Large intestine (tissue), 3 donors: ENCODE measurements at regions not wholly inside any gene's neighbourhood (a gene's known extent, or its start where the extent isn't known, plus 50 kb on each side); places are given as distances from the start of the nearest gene placed in this dataset.
A peak's percentile ranks its signal among the peaks of the same experiment; 100 is the strongest.
"Not testable (repeated sequence)": the region's sequence is repeated elsewhere in the genome, so short reads cannot be mapped to it uniquely, and the experiment has no call there.

ENCODE experiments used
- DNase-seq, 2 donors: peaks; one replicate each; pipeline versions ENCODE4 v3.0.0 to v3.0.0-alpha.2; 2013
- H3K27ac ChIP-seq: one replicate; pipeline ENCODE4 v1.5.1; 2013; ENCODE audit warnings: low read length
- H3K27me3 ChIP-seq: 2 replicates; pipeline ENCODE4 v1.6.1; 2013; ENCODE audit warnings: low read length; ENCODE audit not compliant: control insufficient read depth, insufficient read depth
- H3K36me3 ChIP-seq: 2 replicates; pipeline ENCODE4 v1.6.1; 2013; ENCODE audit warnings: low read length; ENCODE audit not compliant: control insufficient read depth, insufficient read depth
- H3K4me1 ChIP-seq: one replicate; pipeline ENCODE4 v1.6.1; 2013; ENCODE audit warnings: low read length; ENCODE audit not compliant: control insufficient read depth, insufficient read depth
- H3K4me3 ChIP-seq: one replicate; pipeline ENCODE4 v1.5.1; 2013; ENCODE audit warnings: low read length
- H3K9me3 ChIP-seq: one replicate; pipeline ENCODE4 v1.6.1; 2013; ENCODE audit warnings: mild to moderate bottlenecking, low read depth, low read length, moderate library complexity; ENCODE audit not compliant: control insufficient read depth
- WGBS: methylation state at CpG from one replicate; pipeline ENCODE4 v1.1.5; 2013; ENCODE audit warnings: low lambda C conversion rate; ENCODE audit not compliant: insufficient coverage; 5-methylcytosine and 5-hydroxymethylcytosine counted together

- peak overlapping the region; percentile 22 for H3K27ac ChIP-seq
- no peak overlapping the region for H3K4me3 ChIP-seq
- H3K9me3 ChIP-seq: no peaks in the 10 kb centered on the region
- peaks cover 45% of the 10 kb centered on the region for H3K4me1 ChIP-seq
- no peaks in the 10 kb centered on the region for H3K36me3 ChIP-seq
- DNase-seq: peak; percentile 31 to 71
- H3K27me3 ChIP-seq: no peaks in the 10 kb centered on the region
- 47% methylated on average over 5 of the region's 16 CpGs for WGBS
Measured at GRCh38 chr22:27311698-27312550, 489.6 kb downstream of the MN1 start.

GRCh38 chr22:27312565-27312964, 489.0 kb downstream of the MN1 start:
- Histone ChIP-seq H3K27ac (no peak overlapping the region), H3K4me1 (peaks cover 52% of the 10 kb centered on the region), H3K9me3 (no peaks in the 10 kb centered on the region), H3K27me3 (no peaks in the 10 kb centered on the region), H3K4me3 (no peak overlapping the region), H3K36me3 (no peaks in the 10 kb centered on the region)
- no peak for DNase-seq
- WGBS: no CpG with 5 or more reads among the region's 8 CpGs

GRCh38 chr22:27312966-27313855, 488.3 kb downstream of the MN1 start:
- no peaks in the 10 kb centered on the region for H3K27me3 ChIP-seq
- H3K4me1 ChIP-seq: peaks cover 57% of the 10 kb centered on the region
- no peak for DNase-seq
- peak overlapping the region; percentile 96 for H3K27ac ChIP-seq
- WGBS: no CpG with 5 or more reads among the region's 13 CpGs
- H3K4me3 ChIP-seq: no peak overlapping the region
- H3K9me3 ChIP-seq: no peaks in the 10 kb centered on the region
- no peaks in the 10 kb centered on the region for H3K36me3 ChIP-seq

GRCh38 chr22:27314276-27314807, 487.2 kb downstream of the MN1 start:
- H3K4me1 ChIP-seq: peaks cover 65% of the 10 kb centered on the region

GRCh38 chr22:27315833-27316232, 485.7 kb downstream of the MN1 start:
- DNase-seq: no peak
- peak overlapping the region; percentile 96 for H3K27ac ChIP-seq
- WGBS: 80% methylated on average over 1 of the region's 4 CpGs
- no peaks in the 10 kb centered on the region for H3K9me3 ChIP-seq
- H3K27me3 ChIP-seq: no peaks in the 10 kb centered on the region
- H3K4me3 ChIP-seq: no peak overlapping the region
- peaks cover 65% of the 10 kb centered on the region for H3K4me1 ChIP-seq
- H3K36me3 ChIP-seq: no peaks in the 10 kb centered on the region

More at GRCh38 chr22:27314276-27314807, 487.2 kb downstream of the MN1 start:
- no CpG with 5 or more reads among the region's 9 CpGs for WGBS
- peak; percentile 83 to 93 for DNase-seq
- Histone ChIP-seq H3K36me3 (no peaks in the 10 kb centered on the region), H3K27ac (peak overlapping the region; percentile 96), H3K4me3 (no peak overlapping the region), H3K27me3 (no peaks in the 10 kb centered on the region), H3K9me3 (no peaks in the 10 kb centered on the region)

- Histone ChIP-seq H3K27ac (peak overlapping the region; percentile 96), H3K36me3 (no peaks in the 10 kb centered on the region), H3K27me3 (no peaks in the 10 kb centered on the region), H3K4me3 (no peak overlapping the region), H3K9me3 (no peaks in the 10 kb centered on the region), H3K4me1 (peaks cover 54% of the 10 kb centered on the region)
- WGBS: no CpG with 5 or more reads among the region's 5 CpGs
- peak in 1 of 2 donors; percentile 27 for DNase-seq
Measured at GRCh38 chr22:27317096-27317495, 484.5 kb downstream of the MN1 start.

GRCh38 chr22:27317971-27318428, 483.6 kb downstream of the MN1 start:
- peaks cover 5% of the 10 kb centered on the region for H3K27me3 ChIP-seq
- peaks cover 52% of the 10 kb centered on the region for H3K4me1 ChIP-seq
- no peaks in the 10 kb centered on the region for H3K9me3 ChIP-seq
- no peaks in the 10 kb centered on the region for H3K36me3 ChIP-seq
- WGBS: no CpG with 5 or more reads among the region's 15 CpGs
- peak; percentile 47 to 76 for DNase-seq
- H3K4me3 ChIP-seq: no peak overlapping the region
- H3K27ac ChIP-seq: peak overlapping the region; percentile 96

GRCh38 chr22:27318516-27318915, 483.0 kb downstream of the MN1 start:
- H3K4me3 ChIP-seq: no peak overlapping the region
- peaks cover 47% of the 10 kb centered on the region for H3K4me1 ChIP-seq
- peak; percentile 89 to 91 for DNase-seq
- peaks cover 10% of the 10 kb centered on the region for H3K27me3 ChIP-seq
- peak overlapping the region; percentile 96 for H3K27ac ChIP-seq
- peaks cover under 1% of the 10 kb centered on the region for H3K9me3 ChIP-seq
- WGBS: no CpG with 5 or more reads among the region's 3 CpGs
- H3K36me3 ChIP-seq: no peaks in the 10 kb centered on the region

- Histone ChIP-seq H3K9me3 (peaks cover 3% of the 10 kb centered on the region), H3K27ac (no peak overlapping the region), H3K4me3 (no peak overlapping the region), H3K36me3 (no peaks in the 10 kb centered on the region), H3K27me3 (peaks cover 29% of the 10 kb centered on the region), H3K4me1 (peaks cover 6% of the 10 kb centered on the region)
- no CpG with 5 or more reads among the region's 15 CpGs for WGBS
- DNase-seq: no peak
Measured at GRCh38 chr22:27323661-27324060, 477.9 kb downstream of the MN1 start.

- peaks cover 29% of the 10 kb centered on the region for H3K27me3 ChIP-seq
- not testable (repeated sequence) for H3K36me3 ChIP-seq, H3K4me1 ChIP-seq, H3K27ac ChIP-seq, H3K4me3 ChIP-seq, DNase-seq, H3K9me3 ChIP-seq
- 100% methylated on average over 1 of the region's 1 CpG for WGBS
Measured at GRCh38 chr22:27324908-27325307, 476.6 kb downstream of the MN1 start.
